HG02973 (cell line): ENCODE measurements at regions not wholly inside any gene's neighbourhood (a gene's known extent, or its start where the extent isn't known, plus 50 kb on each side); places are given as distances from the start of the nearest gene placed in this dataset.
"Not testable (repeated sequence)": the region's sequence is repeated elsewhere in the genome, so short reads cannot be mapped to it uniquely, and the experiment has no call there.

Source experiments
- ATAC-seq: cut with Tn5 transposase; IDR thresholded peaks from one replicate; pipeline ENCODE4 v1.9.1; 2021; ENCODE audit warnings: moderate library complexity; ENCODE audit not compliant: unreplicated experiment

DNA sequence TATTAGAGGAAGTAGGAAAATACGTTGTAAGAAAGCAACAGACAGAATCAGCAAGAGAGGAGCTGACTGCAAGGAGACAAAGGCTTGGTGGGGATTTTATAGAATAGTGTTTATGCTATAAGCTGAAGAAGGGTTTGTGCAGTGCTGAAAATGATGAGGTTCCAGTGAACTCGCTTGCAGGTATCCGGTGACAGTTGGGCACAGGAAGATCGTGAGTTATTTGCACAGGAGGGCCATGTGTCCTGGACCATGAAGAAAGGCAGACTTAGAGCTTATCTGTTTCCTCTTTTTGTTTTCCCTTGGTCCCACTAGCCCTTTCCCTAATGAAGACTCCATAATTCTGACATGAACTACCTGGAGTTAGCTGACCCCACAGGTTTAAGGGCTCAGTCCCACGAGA lies 61.4 kb downstream of the NXNL2 start:
- ATAC-seq: no peak

DNA sequence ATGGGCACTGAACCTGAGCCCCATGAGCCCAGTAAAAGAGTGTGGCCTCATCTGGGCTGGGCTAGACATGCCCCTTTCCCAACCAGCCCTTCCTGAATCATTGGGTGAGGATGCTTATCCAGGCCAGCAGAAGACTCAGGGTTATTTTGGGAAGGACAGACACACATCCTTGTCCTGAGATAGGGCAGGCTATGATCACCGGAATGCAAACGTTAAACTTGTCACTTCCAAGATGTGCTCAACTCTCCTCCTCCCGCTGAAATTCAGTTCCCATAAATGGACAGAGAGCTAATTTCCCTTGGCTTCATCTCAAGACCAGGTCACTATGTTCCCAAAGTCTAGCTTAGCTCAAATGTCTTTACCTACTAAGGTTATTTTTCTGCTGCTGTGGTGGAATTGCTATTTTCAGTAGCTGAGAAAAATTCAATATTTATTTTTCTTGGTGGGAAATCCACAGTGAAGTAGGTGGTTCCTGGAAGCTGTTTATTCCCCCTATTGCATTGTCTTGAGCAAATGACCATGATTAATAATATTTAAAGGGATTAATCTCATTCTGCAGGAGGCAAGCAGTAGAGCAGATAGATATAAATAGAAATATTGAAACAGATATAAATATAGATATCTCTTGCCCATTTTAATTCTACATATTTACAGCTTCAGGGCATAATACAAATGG lies 70.0 kb downstream of the NXNL2 start:
- ATAC-seq: no peak

DNA sequence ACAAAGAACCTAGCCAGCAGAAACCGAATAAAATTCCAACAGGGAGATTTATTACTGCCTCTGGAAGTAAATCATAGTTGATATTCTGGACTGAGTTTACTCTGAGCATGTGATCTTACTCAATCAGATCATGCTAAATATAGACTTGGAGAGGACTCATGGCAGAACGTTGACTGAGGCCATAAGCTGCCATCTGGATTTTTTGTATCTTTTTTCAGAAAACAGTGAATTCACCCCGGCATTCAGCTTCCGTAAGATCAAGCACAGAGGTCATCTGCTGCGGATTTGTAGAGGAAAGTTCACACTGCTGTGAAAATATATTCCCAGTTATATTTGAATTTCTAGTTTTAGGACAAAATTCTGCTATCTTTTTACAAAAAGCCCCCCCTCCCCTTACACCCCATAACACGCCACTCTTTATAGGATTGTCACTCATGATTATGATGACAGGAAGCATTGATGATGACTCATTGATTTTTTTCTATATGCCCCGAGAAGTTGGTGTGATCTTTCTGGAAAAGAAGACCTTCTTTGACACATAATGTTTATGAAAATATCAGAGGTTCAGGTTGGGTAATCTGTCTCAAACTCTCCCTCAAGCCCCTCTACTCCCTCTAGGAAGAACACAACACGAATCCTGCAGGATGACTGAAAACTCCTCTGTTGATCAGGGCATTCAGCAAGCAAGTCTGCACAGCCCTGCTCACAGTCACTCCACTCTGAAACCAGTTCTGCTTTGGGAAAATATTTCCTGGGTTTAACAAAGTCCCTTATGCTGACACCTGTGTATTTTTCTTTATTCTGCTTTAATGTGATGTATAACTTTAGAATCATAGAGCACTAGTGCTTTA lies 70.8 kb downstream of the NXNL2 start:
- no peak for ATAC-seq

DNA sequence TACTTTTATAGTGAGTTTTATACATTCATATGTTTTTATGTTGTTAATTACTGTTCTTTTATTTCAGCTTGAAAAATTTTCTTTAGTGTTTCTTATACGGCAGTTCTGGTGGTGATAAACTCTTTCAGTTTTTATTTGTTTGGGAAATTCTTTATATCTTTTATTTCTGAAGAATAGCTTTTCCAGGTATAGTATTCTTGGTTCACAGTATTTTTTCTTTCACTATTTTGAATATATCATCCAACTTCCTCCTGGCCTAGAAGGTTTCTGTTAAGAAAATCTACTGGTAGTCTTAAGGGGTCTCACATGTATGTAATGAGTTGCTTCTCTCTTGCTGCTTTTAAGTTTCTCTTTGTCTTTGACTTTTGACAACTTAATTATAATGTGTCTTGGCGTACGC lies 79.4 kb downstream of the NXNL2 start:
- ATAC-seq: no peak

DNA sequence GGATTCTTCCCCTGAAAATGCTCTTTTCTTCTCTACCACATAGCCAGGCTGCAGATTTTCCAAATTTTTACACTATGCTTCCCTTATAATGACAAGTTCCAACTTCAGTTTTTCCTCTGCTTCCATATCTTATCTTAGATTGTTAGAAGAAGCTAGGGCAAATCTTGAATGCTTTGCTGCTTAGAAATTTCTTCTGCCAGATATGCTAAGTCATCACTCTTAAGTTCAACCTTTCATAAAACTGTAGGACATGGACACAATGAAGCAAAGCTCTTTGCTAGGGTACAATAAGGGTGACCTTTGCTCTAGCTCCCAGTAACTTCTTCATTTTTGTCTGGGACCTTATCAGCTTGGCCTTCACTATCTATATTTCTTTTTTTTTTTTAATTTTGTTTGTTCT lies 88.7 kb downstream of the NXNL2 start:
- ATAC-seq: no peak

GRCh38 chr9:88628114-88628513 lies 93.1 kb downstream of the NXNL2 start:
- no peak for ATAC-seq

GRCh38 chr9:88628811-88629210 lies 93.8 kb downstream of the NXNL2 start:
- no peak for ATAC-seq

DNA sequence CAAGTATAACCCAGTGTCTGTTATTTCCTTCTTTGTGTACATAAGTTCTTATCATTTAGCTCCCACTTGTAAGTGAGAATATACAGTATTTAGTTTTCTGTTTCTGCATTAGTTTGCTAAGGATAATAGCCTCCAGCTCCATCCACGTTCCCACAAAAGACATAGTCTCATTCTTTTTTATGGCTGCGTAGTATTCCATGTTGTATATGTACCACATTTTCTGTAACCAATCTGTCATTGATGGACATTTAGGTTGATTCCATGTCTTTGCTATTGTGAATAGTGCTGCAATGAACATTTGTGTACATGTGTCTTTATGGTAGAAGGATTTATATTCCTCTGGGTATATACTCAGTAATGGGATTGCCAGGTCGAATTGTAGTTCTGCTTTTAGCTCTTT lies 95.6 kb downstream of the NXNL2 start:
- not testable (repeated sequence) for ATAC-seq

GRCh38 chr9:88635151-88635550 lies 100.2 kb downstream of the NXNL2 start:
- no peak for ATAC-seq

- no peak for ATAC-seq
Observed at GRCh38 chr9:88641456-88642240, 106.7 kb downstream of the NXNL2 start.

DNA sequence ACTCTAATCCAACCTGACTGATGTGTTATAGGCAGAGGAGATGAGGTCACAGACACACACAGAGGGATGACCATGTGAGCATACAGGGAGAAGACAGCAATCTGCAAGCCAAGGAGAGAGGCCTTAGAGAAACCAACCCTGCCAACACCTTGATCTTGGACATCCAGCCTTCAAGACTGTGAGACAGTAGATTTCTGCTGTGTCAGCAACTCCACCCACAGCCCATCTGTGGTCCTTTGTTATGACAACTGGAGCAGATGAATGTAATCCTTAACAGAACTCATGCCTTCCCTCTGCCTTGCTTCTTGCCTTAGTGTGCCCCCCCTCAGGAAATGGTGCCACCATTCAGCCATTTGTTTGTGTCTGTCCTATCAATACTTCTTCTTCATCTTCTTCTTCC lies 107.4 kb downstream of the NXNL2 start:
- no peak for ATAC-seq

- no peak for ATAC-seq
Observed at GRCh38 chr9:88643931-88644330, 109.0 kb downstream of the NXNL2 start.

GRCh38 chr9:88645172-88645878 lies 110.3 kb downstream of the NXNL2 start:
- no peak for ATAC-seq

GRCh38 chr9:88645879-88646199 lies 110.9 kb downstream of the NXNL2 start:
- ATAC-seq: no peak

GRCh38 chr9:88646539-88647300 lies 111.7 kb downstream of the NXNL2 start:
- ATAC-seq: no peak

- ATAC-seq: no peak
Observed at GRCh38 chr9:88651682-88652633, 117.0 kb downstream of the NXNL2 start.

- no peak for ATAC-seq
Observed at GRCh38 chr9:88652876-88653275, 117.9 kb downstream of the NXNL2 start.

DNA sequence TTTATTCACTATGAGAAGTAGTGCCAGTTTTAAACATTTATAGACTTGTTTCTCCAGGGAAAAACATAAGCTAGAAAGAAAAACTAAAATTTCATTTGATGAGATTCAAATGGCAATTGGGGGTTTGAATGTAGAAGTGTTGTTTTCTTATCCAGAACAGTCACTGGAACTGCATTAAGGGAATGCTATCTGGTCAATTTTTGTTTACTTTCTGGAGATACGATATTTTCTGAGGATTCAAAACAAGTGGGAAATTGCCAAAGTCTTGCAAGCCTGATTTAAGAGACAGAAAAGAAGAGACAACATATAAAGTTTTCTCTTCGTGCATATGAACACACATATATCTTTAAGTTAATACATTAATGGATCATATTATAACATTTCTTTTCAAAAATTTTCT lies 118.4 kb downstream of the NXNL2 start:
- ATAC-seq: no peak

DNA sequence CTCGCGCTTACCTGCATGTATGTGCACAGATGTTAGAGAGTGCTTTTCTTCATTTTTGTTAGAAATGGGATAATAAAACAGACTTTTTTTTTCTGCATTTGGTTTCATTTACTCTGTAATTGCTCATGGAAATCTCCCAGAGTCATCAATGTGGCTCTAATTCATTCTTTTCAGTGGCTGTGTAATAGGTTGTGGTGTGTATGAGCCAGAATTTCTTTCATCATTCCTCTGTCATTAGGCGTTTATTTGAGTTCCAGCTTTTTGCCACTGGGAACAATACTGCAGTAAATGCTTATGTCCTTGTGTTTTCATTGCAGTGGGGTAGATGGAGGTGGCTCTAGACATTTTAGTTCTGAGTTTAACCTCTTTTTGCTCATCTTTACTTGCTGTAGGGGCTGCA lies 118.9 kb downstream of the NXNL2 start:
- ATAC-seq: no peak
